Keratinocyte (primary cell): ENCODE measurements at regions not wholly inside any gene's neighbourhood (a gene's known extent, or its start where the extent isn't known, plus 50 kb on each side); places are given as distances from the start of the nearest gene placed in this dataset.

ENCODE experiments used
- DNase-seq: peaks from one replicate; pipeline ENCODE4 v3.0.0-alpha.2; 2011; ENCODE audit warnings: low read depth, missing footprints, low spot score
- FAIRE-seq: peaks from 2 replicates; lab custom pipeline; 2011; peaks lifted over from hg19 to GRCh38; lab: Jason Lieb, UNC
- H2AFZ ChIP-seq: 2 replicates; pipeline ENCODE4 v1.6.0; 2012; ENCODE audit warnings: low read length, control low read depth, inconsistent platforms; ENCODE audit not compliant: control insufficient read depth
- H3K27ac ChIP-seq: 2 replicates; pipeline ENCODE4 v1.5.1; 2011; ENCODE audit warnings: low read length; ENCODE audit not compliant: control insufficient read depth, insufficient read depth
- H3K27me3 ChIP-seq: 3 replicates; pipeline ENCODE4 v1.6.0; 2011; ENCODE audit warnings: low read length; ENCODE audit not compliant: control insufficient read depth, insufficient read depth; ENCODE audit errors: extremely low read depth
- H3K36me3 ChIP-seq, 2 experiments: 2 replicates in 1 of 2; 3 replicates in 1 of 2; pipeline ENCODE4 v1.5.1; 2011; ENCODE audit warnings: low read length in 2 of 2, mild to moderate bottlenecking in 1 of 2; ENCODE audit not compliant: control insufficient read depth in 2 of 2, insufficient read depth in 2 of 2; ENCODE audit errors: extremely low read depth in 1 of 2
- H3K4me1 ChIP-seq: 3 replicates; pipeline ENCODE4 v1.5.1; 2011; ENCODE audit warnings: low read length; ENCODE audit not compliant: control insufficient read depth, insufficient read depth; ENCODE audit errors: extremely low read depth
- H3K4me2 ChIP-seq: 3 replicates; pipeline ENCODE4 v1.6.0; 2011; ENCODE audit warnings: low read depth, low read length; ENCODE audit not compliant: control insufficient read depth, insufficient read depth; ENCODE audit errors: extremely low read depth
- H3K4me3 ChIP-seq, 3 experiments: fragments of 200-600 bp in 1 of 3; sonication (generic) in 1 of 3; 2 replicates in 2 of 3; 3 replicates in 1 of 3; pipeline ENCODE4 v1.5.1; 2011 to 2016; ENCODE audit warnings: low read length in 3 of 3, mild to moderate bottlenecking in 3 of 3, control low read depth in 2 of 3, inconsistent platforms in 1 of 3, low read depth in 1 of 3, mixed read lengths in 1 of 3, mixed run types in 1 of 3, moderate library complexity in 1 of 3; ENCODE audit not compliant: control insufficient read depth in 2 of 3, insufficient read depth in 2 of 3; ENCODE audit errors: extremely low read depth in 1 of 3
- H3K79me2 ChIP-seq: 2 replicates; pipeline ENCODE4 v1.6.0; 2012; ENCODE audit warnings: low read length; ENCODE audit not compliant: control insufficient read depth, insufficient read depth
- H3K9ac ChIP-seq: 3 replicates; pipeline ENCODE4 v1.6.0; 2011; ENCODE audit warnings: low read length; ENCODE audit not compliant: control insufficient read depth, insufficient read depth; ENCODE audit errors: extremely low read depth
- H3K9me1 ChIP-seq: 3 replicates; pipeline ENCODE4 v1.6.0; 2011; ENCODE audit warnings: low read length; ENCODE audit not compliant: control insufficient read depth, insufficient read depth; ENCODE audit errors: extremely low read depth
- H3K9me3 ChIP-seq: 2 replicates; pipeline ENCODE4 v1.5.1; 2012; ENCODE audit warnings: low read depth, low read length; ENCODE audit not compliant: control insufficient read depth
- H4K20me1 ChIP-seq: 3 replicates; pipeline ENCODE4 v1.6.0; 2011; ENCODE audit warnings: low read length; ENCODE audit not compliant: control insufficient read depth, insufficient read depth; ENCODE audit errors: extremely low read depth
- CTCF ChIP-seq, 3 experiments: IDR thresholded peaks in 1 of 3; conservative IDR thresholded peaks in 1 of 3; optimal IDR thresholded peaks in 1 of 3; 2 replicates in 2 of 3; 3 replicates in 1 of 3; pipeline versions ENCODE3 to v1.5.1; 2011; ENCODE audit warnings: low read length in 3 of 3, mild to moderate bottlenecking in 3 of 3, moderate library complexity in 2 of 3, control low read depth in 1 of 3, inconsistent platforms in 1 of 3; ENCODE audit not compliant: insufficient read depth in 2 of 3; ENCODE audit errors: extremely low read depth in 1 of 3
- EZH2 ChIP-seq: IDR thresholded peaks from one replicate; pipeline ENCODE4 v1.6.1; 2012; ENCODE audit warnings: inconsistent platforms, mild to moderate bottlenecking, low read length, moderate library complexity
- dilution Hi-C: fragments of 300-500 bp; cut with MboI; formaldehyde crosslinking; loops from one replicate; pipeline ENCODE4 v1.7.0; 2020; ENCODE audit warnings: low sequenced_read_pairs; ENCODE audit not compliant: extremely low pct_ligation_motif_present

DNA sequence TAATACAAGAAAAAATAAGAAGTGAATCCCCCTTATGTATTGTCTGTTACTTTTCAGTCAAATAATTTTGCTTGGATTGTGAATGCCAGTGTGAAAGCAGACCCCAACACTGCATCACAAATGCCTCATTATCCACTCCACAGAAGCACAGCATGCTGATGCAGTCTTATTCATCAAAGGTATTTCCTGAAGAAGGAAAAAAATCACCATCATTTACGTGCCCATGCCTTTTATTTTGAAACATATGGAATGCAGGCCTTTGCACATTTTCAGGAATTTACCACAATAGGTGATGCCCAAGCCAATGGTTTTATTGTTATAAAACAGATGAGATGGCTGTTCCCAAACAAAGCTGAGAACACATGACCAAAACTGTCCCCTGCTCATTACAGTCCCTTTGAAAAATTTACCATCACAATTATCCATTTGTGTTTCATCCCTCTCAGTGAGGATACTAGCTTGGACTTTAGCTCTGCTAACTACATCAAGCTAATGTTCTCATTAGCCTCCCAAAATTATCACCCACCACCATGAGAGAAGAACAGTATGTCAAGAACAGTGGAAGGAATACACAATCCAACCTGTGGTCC is 180.6 kb upstream of the HTR1E start:
- no peak for FAIRE-seq
- no peak for DNase-seq
- Histone ChIP-seq H3K27me3 (no peaks in the 10 kb centered on the region), H3K4me2 (no peak overlapping the region), H3K79me2 (no peaks in the 10 kb centered on the region), H3K27ac (no peak overlapping the region), H4K20me1 (no peaks in the 10 kb centered on the region), H3K9ac (no peak overlapping the region), H3K4me3 (no peak overlapping the region), H3K9me3 (no peaks in the 10 kb centered on the region), H3K9me1 (no peaks in the 10 kb centered on the region), H3K4me1 (no peaks in the 10 kb centered on the region), H3K36me3 (no peaks in the 10 kb centered on the region), H2AFZ (no peak overlapping the region)
- dilution Hi-C loops = no loop called here
- TF ChIP-seq EZH2 (no peak), CTCF (optimal IDR thresholded peaks at IDR 0.05 in 1 of 3, IDR thresholded peaks at IDR 0.05 in 1 of 3, conservative IDR thresholded peaks at IDR 0.05 in 1 of 3; ENCODE audit: extremely low read depth in 1 of 3, insufficient read depth in 2 of 3, low read length in 3 of 3) (no peak)

- Histone ChIP-seq H3K9me1 (no peaks in the 10 kb centered on the region), H3K4me1 (no peaks in the 10 kb centered on the region), H3K36me3 (no peaks in the 10 kb centered on the region), H3K79me2 (no peaks in the 10 kb centered on the region), H4K20me1 (no peaks in the 10 kb centered on the region), H3K9me3 (no peaks in the 10 kb centered on the region), H3K9ac (no peak overlapping the region), H3K4me3 (no peak overlapping the region), H2AFZ (no peak overlapping the region), H3K27ac (no peak overlapping the region), H3K27me3 (no peaks in the 10 kb centered on the region), H3K4me2 (no peak overlapping the region)
- no peak for FAIRE-seq
- TF ChIP-seq CTCF (optimal IDR thresholded peaks at IDR 0.05 in 1 of 3, IDR thresholded peaks at IDR 0.05 in 1 of 3, conservative IDR thresholded peaks at IDR 0.05 in 1 of 3; ENCODE audit: extremely low read depth in 1 of 3, insufficient read depth in 2 of 3, low read length in 3 of 3) (no peak), EZH2 (no peak)
- no peak for DNase-seq
- dilution Hi-C loops = no loop called here
Observed at GRCh38 chr6:86744048-86744447, 193.3 kb upstream of the HTR1E start.
